H9 (cell line): ENCODE measurements at regions not wholly inside any gene's neighbourhood (a gene's known extent, or its start where the extent isn't known, plus 50 kb on each side); places are given as distances from the start of the nearest gene placed in this dataset.

Experiments used
- DNase-seq: peaks from one replicate; pipeline ENCODE4 v3.0.0-alpha.2; 2017
- H2AFZ ChIP-seq: one replicate; pipeline ENCODE4 v1.6.1; 2013; ENCODE audit warnings: mild to moderate bottlenecking, low read length, control low read depth, moderate library complexity
- H2AK5ac ChIP-seq: 2 replicates; pipeline ENCODE4 v1.6.1; 2013; ENCODE audit warnings: low read length, control low read depth, mixed read lengths; ENCODE audit not compliant: insufficient read length
- H2BK120ac ChIP-seq: one replicate; pipeline ENCODE4 v1.6.1; 2013; ENCODE audit warnings: low read depth, mild to moderate bottlenecking, low read length, control low read depth, inconsistent platforms; ENCODE audit not compliant: poor library complexity, severe bottlenecking
- H2BK12ac ChIP-seq: 2 replicates; pipeline ENCODE4 v1.6.1; 2013; ENCODE audit warnings: low read length, control low read depth, mixed read lengths, low read depth; ENCODE audit not compliant: insufficient read length
- H2BK15ac ChIP-seq: 2 replicates; pipeline ENCODE4 v1.6.1; 2013; ENCODE audit warnings: low read depth, low read length, control low read depth
- H2BK20ac ChIP-seq: one replicate; pipeline ENCODE4 v1.6.1; 2013; ENCODE audit warnings: low read depth, mild to moderate bottlenecking, low read length, control low read depth, inconsistent platforms; ENCODE audit not compliant: poor library complexity, severe bottlenecking
- H2BK5ac ChIP-seq: 2 replicates; pipeline ENCODE4 v1.6.1; 2013; ENCODE audit warnings: low read length, control low read depth, mixed read lengths; ENCODE audit not compliant: insufficient read length
- H3K14ac ChIP-seq: 2 replicates; pipeline ENCODE4 v1.6.1; 2013; ENCODE audit warnings: low read length, control low read depth; ENCODE audit not compliant: insufficient read depth
- H3K18ac ChIP-seq: 2 replicates; pipeline ENCODE4 v1.6.1; 2013; ENCODE audit warnings: low read depth, mild to moderate bottlenecking, mixed read lengths, low read length, control low read depth; ENCODE audit not compliant: insufficient read length
- H3K23ac ChIP-seq: 2 replicates; pipeline ENCODE4 v1.6.1; 2013; ENCODE audit warnings: low read length, control low read depth, mixed read lengths, low read depth; ENCODE audit not compliant: insufficient read length
- H3K23me2 ChIP-seq: 2 replicates; pipeline ENCODE4 v1.6.1; 2013; ENCODE audit warnings: low read depth, mild to moderate bottlenecking, mixed read lengths, low read length, control low read depth; ENCODE audit not compliant: insufficient read length, poor library complexity, severe bottlenecking
- H3K27ac ChIP-seq: 2 replicates; pipeline ENCODE4 v1.5.1; 2013; ENCODE audit warnings: low read length, control low read depth, mixed read lengths, low read depth; ENCODE audit not compliant: insufficient read length
- H3K27me3 ChIP-seq: 2 replicates; pipeline ENCODE4 v1.6.1; 2013; ENCODE audit warnings: low read length, control low read depth, inconsistent platforms; ENCODE audit not compliant: insufficient read depth
- H3K4ac ChIP-seq: 2 replicates; pipeline ENCODE4 v1.6.1; 2013; ENCODE audit warnings: low read depth, mild to moderate bottlenecking, control low read depth, inconsistent platforms, low read length, moderate library complexity
- H3K4me1 ChIP-seq: 2 replicates; pipeline ENCODE4 v1.6.1; 2013; ENCODE audit warnings: low read length, control low read depth, inconsistent platforms; ENCODE audit not compliant: insufficient read depth
- H3K4me2 ChIP-seq: 2 replicates; pipeline ENCODE4 v1.6.1; 2013; ENCODE audit warnings: low read length, control low read depth, mixed read lengths; ENCODE audit not compliant: insufficient read length, insufficient read depth
- H3K56ac ChIP-seq: 2 replicates; pipeline ENCODE4 v1.6.1; 2013; ENCODE audit warnings: low read depth, mild to moderate bottlenecking, mixed read lengths, low read length, control low read depth; ENCODE audit not compliant: insufficient read length
- H3K79me1 ChIP-seq: 2 replicates; pipeline ENCODE4 v1.6.1; 2013; ENCODE audit warnings: low read depth, mild to moderate bottlenecking, moderate library complexity, low read length, control low read depth, inconsistent platforms; ENCODE audit not compliant: insufficient read depth, poor library complexity, severe bottlenecking
- H3K79me2 ChIP-seq: 2 replicates; pipeline ENCODE4 v1.6.1; 2013; ENCODE audit warnings: low read length, control low read depth, inconsistent platforms; ENCODE audit not compliant: insufficient read depth
- H3K9ac ChIP-seq: 2 replicates; pipeline ENCODE4 v1.6.1; 2013; ENCODE audit warnings: low read length, control low read depth, mixed read lengths; ENCODE audit not compliant: insufficient read length; ENCODE audit errors: extremely low read depth
- H3K9me3 ChIP-seq: one replicate; pipeline ENCODE4 v1.6.1; 2013; ENCODE audit warnings: low read depth, low read length, inconsistent platforms; ENCODE audit not compliant: control insufficient read depth
- H3T11ph ChIP-seq: one replicate; pipeline ENCODE4 v1.6.1; 2013; ENCODE audit warnings: mild to moderate bottlenecking, low read length, control low read depth, inconsistent platforms
- H4K20me1 ChIP-seq: one replicate; pipeline ENCODE4 v1.6.1; 2013; ENCODE audit not compliant: control insufficient read depth, insufficient read length, insufficient read depth
- H4K5ac ChIP-seq: 2 replicates; pipeline ENCODE4 v1.6.1; 2013; ENCODE audit warnings: low read depth, mild to moderate bottlenecking, mixed read lengths, low read length, control low read depth; ENCODE audit not compliant: insufficient read length
- H4K8ac ChIP-seq: replicated peaks from 2 replicates; pipeline ENCODE4 v1.6.1; 2013; ENCODE audit warnings: low read length, control low read depth, mixed read lengths, low read depth; ENCODE audit not compliant: insufficient read length
- H4K91ac ChIP-seq: 2 replicates; pipeline ENCODE4 v1.6.1; 2013; ENCODE audit warnings: low read depth, mild to moderate bottlenecking, moderate library complexity, mixed read lengths, low read length, control low read depth; ENCODE audit not compliant: insufficient read length
- H3K27ac Mint-ChIP-seq, 3 experiments: 2 replicates in 2 of 3; 3 replicates in 1 of 3; pipeline ENCODE4 v1.8.0; 2020 to 2021; ENCODE audit warnings: mixed read lengths in 3 of 3, mild to moderate bottlenecking in 1 of 3, moderate library complexity in 1 of 3
- H3K27me3 Mint-ChIP-seq: 2 replicates; pipeline ENCODE4 v1.8.0; 2021; ENCODE audit warnings: low read depth, mild to moderate bottlenecking, moderate library complexity, mixed read lengths
- H3K36me3 Mint-ChIP-seq, 3 experiments: 2 replicates in 2 of 3; 3 replicates in 1 of 3; pipeline ENCODE4 v1.8.0; 2020 to 2021; ENCODE audit warnings: low read depth in 3 of 3, mixed read lengths in 3 of 3; ENCODE audit not compliant: insufficient read depth in 1 of 3
- H3K4me1 Mint-ChIP-seq, 2 experiments: 2 replicates each; pipeline ENCODE4 v1.8.0; 2020; ENCODE audit warnings: mixed read lengths in 2 of 2
- H3K4me3 Mint-ChIP-seq, 2 experiments: 2 replicates in 1 of 2; 3 replicates in 1 of 2; pipeline ENCODE4 v1.8.0; 2020 to 2021; ENCODE audit warnings: mild to moderate bottlenecking in 2 of 2, mixed read lengths in 2 of 2, moderate library complexity in 1 of 2
- H3K9me3 Mint-ChIP-seq, 2 experiments: 2 replicates in 1 of 2; 3 replicates in 1 of 2; pipeline ENCODE4 v1.8.0; 2020; ENCODE audit warnings: mild to moderate bottlenecking in 2 of 2, mixed read lengths in 2 of 2, moderate library complexity in 1 of 2
- WGBS: extraction: QIAGEN DNeasy Blood & Tissue Kit; methylation state at CpG from one replicate; pipeline ENCODE4 v1.1.7; 2013; ENCODE audit warnings: missing lambda C conversion rate, low lambda C conversion rate, mixed read lengths; ENCODE audit not compliant: insufficient read length; ENCODE audit errors: extremely low coverage; 5-methylcytosine and 5-hydroxymethylcytosine counted together
- TF ChIP-seq, protein P1 (sequence below): fragments of 200-600 bp; sonication (generic); conservative IDR thresholded peaks from 3 replicates; pipeline ENCODE4 v1.8.0; 2021; ENCODE audit warnings: antibody characterized with exemption, mild to moderate bottlenecking

- no peaks in the 10 kb centered on the region for H3K27me3 ChIP-seq
- H4K91ac ChIP-seq = no peak overlapping the region
- no peak overlapping the region for H3K27ac Mint-ChIP-seq
- WGBS = no CpG with 5 or more reads among the region's 2 CpGs
- no peak overlapping the region for H2BK5ac ChIP-seq
- no peak overlapping the region for H4K8ac ChIP-seq
- no peak overlapping the region for H2BK20ac ChIP-seq
- peaks cover 2% of the 10 kb centered on the region; the same call in 1 of the 2 replicates for H3K4me1 ChIP-seq
- H4K5ac ChIP-seq = no peak overlapping the region
- peaks cover 58 to 70% of the 10 kb centered on the region in 2 experiments for H3K9me3 Mint-ChIP-seq
- peaks cover 5 to 22% (median 11%) of the 10 kb centered on the region in 3 experiments for H3K36me3 Mint-ChIP-seq
- H3K4me2 ChIP-seq = no peak overlapping the region
- H3K27ac ChIP-seq = no peak overlapping the region
- H4K20me1 ChIP-seq = no peaks in the 10 kb centered on the region
- H2BK120ac ChIP-seq = no peak overlapping the region
- no peaks in the 10 kb centered on the region for H3K23me2 ChIP-seq
- H3K4ac ChIP-seq = no peak overlapping the region
- H3K18ac ChIP-seq = no peak overlapping the region
- no peak overlapping the region for H3K14ac ChIP-seq
- H3K23ac ChIP-seq = no peak overlapping the region
- H3K9me3 ChIP-seq = peaks cover 11% of the 10 kb centered on the region
- peaks cover 15 to 21% of the 10 kb centered on the region in 2 experiments for H3K4me1 Mint-ChIP-seq
- TF ChIP-seq, protein P1, sequence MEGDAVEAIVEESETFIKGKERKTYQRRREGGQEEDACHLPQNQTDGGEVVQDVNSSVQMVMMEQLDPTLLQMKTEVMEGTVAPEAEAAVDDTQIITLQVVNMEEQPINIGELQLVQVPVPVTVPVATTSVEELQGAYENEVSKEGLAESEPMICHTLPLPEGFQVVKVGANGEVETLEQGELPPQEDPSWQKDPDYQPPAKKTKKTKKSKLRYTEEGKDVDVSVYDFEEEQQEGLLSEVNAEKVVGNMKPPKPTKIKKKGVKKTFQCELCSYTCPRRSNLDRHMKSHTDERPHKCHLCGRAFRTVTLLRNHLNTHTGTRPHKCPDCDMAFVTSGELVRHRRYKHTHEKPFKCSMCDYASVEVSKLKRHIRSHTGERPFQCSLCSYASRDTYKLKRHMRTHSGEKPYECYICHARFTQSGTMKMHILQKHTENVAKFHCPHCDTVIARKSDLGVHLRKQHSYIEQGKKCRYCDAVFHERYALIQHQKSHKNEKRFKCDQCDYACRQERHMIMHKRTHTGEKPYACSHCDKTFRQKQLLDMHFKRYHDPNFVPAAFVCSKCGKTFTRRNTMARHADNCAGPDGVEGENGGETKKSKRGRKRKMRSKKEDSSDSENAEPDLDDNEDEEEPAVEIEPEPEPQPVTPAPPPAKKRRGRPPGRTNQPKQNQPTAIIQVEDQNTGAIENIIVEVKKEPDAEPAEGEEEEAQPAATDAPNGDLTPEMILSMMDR = no peak
- no peak overlapping the region for H3K4me3 Mint-ChIP-seq
- peaks cover 3% of the 10 kb centered on the region; the same call in 1 of the 2 replicates for H3K27me3 Mint-ChIP-seq
- H2AK5ac ChIP-seq = no peak overlapping the region
- no peaks in the 10 kb centered on the region for H3K79me2 ChIP-seq
- H2BK15ac ChIP-seq = no peak overlapping the region
- H3K79me1 ChIP-seq = no peaks in the 10 kb centered on the region
- H3T11ph ChIP-seq = no peak overlapping the region
- no peak overlapping the region for H3K9ac ChIP-seq
- no peak overlapping the region for H2AFZ ChIP-seq
- H2BK12ac ChIP-seq = no peak overlapping the region
- no peak overlapping the region for H3K56ac ChIP-seq
- DNase-seq = no peak
These were observed 125.3 kb upstream of the FAM9C start for GRCh38 chrX:13169684-13170083.
